ENCODE measurements at regions not wholly inside any gene's neighbourhood (a gene's known extent, or its start where the extent isn't known, plus 50 kb on each side); places are given as distances from the start of the nearest gene placed in this dataset.

- no peaks in the 10 kb centered on the region for H3K79me2 ChIP-seq (ENCODE audit: insufficient read depth)
- no peaks in the 10 kb centered on the region for H3F3A ChIP-seq (replicated peaks; ENCODE audit: insufficient read depth)
- CTCF ChIA-PET = no interaction called here
- no peaks in the 10 kb centered on the region for H3K36me3 ChIP-seq (replicated peaks in 1 of 2; ENCODE audit: control insufficient read depth in 1 of 2, insufficient read depth in 2 of 2, low read length in 1 of 2)
- no peaks in the 10 kb centered on the region for H3K4me1 ChIP-seq (ENCODE audit: control insufficient read depth in 1 of 2, insufficient read depth in 2 of 2, low read depth in 1 of 2, low read length in 1 of 2)
- no peak for TF ChIP-seq POLR2AphosphoS5 (IDR thresholded peaks at IDR 0.05; ENCODE audit: low read depth, low read length)
- no peak for TF ChIP-seq USF2 (IDR thresholded peaks at IDR 0.05; ENCODE audit: borderline replicate concordance, low read depth, low read length)
- TF ChIP-seq NRF1 (IDR thresholded peaks at IDR 0.05; ENCODE audit: low read depth, low read length) = no peak
- no peak for TF ChIP-seq TCF12 (IDR thresholded peaks at IDR 0.05)
- no peak for TF ChIP-seq TAF1 (IDR thresholded peaks at IDR 0.05; ENCODE audit: borderline replicate concordance, low read depth, low read length)
- TF ChIP-seq RXRA (IDR thresholded peaks at IDR 0.05; ENCODE audit: borderline replicate concordance, low read depth) = no peak
- TF ChIP-seq MEF2A (IDR thresholded peaks at IDR 0.05; ENCODE audit: borderline replicate concordance, low read depth) = no peak
- no peak for TF ChIP-seq FOSL2 (IDR thresholded peaks at IDR 0.05; ENCODE audit: borderline replicate concordance, low read depth)
- no peak for TF ChIP-seq GABPA (IDR thresholded peaks at IDR 0.05; ENCODE audit: low read depth)
- no peak for TF ChIP-seq CTCF (IDR thresholded peaks at IDR 0.05)
- TF ChIP-seq EP300 (IDR thresholded peaks at IDR 0.05; ENCODE audit: borderline replicate concordance in 1 of 2, low read depth in 1 of 2, low read length in 1 of 2) = no peak
- no peak for TF ChIP-seq ELF1 (IDR thresholded peaks at IDR 0.05)
- TF ChIP-seq MXI1 (IDR thresholded peaks at IDR 0.05; ENCODE audit: low read depth, low read length) = no peak
- no peak for TF ChIP-seq IRF3 (IDR thresholded peaks at IDR 0.05; ENCODE audit: low read depth, low read length)
- TF ChIP-seq ZBTB33 (IDR thresholded peaks at IDR 0.05; ENCODE audit: borderline replicate concordance, low read depth) = no peak
- no peak for TF ChIP-seq REST (IDR thresholded peaks at IDR 0.05; ENCODE audit: low read depth, low read length)
- TF ChIP-seq NFIC (IDR thresholded peaks at IDR 0.05; ENCODE audit: borderline replicate concordance) = no peak
- TF ChIP-seq GATA2 (CRISPR knock-in tag; IDR thresholded peaks at IDR 0.05) = no peak
- no peak for TF ChIP-seq USF1 (IDR thresholded peaks at IDR 0.05; ENCODE audit: borderline replicate concordance, low read depth)
- H3K4me2 ChIP-seq = no peak overlapping the region
- H3K9me3 ChIP-seq = no peaks in the 10 kb centered on the region
- H2AFZ ChIP-seq (ENCODE audit: low read depth) = no peak overlapping the region
- H3K4me3 ChIP-seq (ENCODE audit: low read depth in 2 of 2, low read length in 1 of 2) = no peak overlapping the region
- no peak overlapping the region for H3K27ac ChIP-seq (ENCODE audit: low read depth in 2 of 2, low read length in 1 of 2)
- H4K20me1 ChIP-seq (ENCODE audit: insufficient read depth) = no peaks in the 10 kb centered on the region
- no peak for DNase-seq
- POLR2A ChIA-PET = no interaction called here
- no peaks in the 10 kb centered on the region for H3K9me2 ChIP-seq
- H3K9ac ChIP-seq = no peak overlapping the region
- WGBS (ENCODE audit: low lambda C conversion rate) = 43% methylated on average over 4 of the region's 4 CpGs
- no peaks in the 10 kb centered on the region for H3K27me3 ChIP-seq (ENCODE audit: insufficient read depth)
Measured at GRCh38 chr9:25206027-25206426, 472.2 kb downstream of the TUSC1 start.
